SW480 (cell line): ENCODE measurements at regions not wholly inside any gene's neighbourhood (a gene's known extent, or its start where the extent isn't known, plus 50 kb on each side); places are given as distances from the start of the nearest gene placed in this dataset.

Experiments
- DNase-seq: peaks from one replicate; pipeline ENCODE4 v3.0.0-alpha.2; 2016; ENCODE audit warnings: low spot score

GRCh38 chr2:181380581-181380980 lies 76.6 kb upstream of the ITGA4 start:
- no peak for DNase-seq

- no peak for DNase-seq
Observed at GRCh38 chr2:181384923-181385322, 72.3 kb upstream of the ITGA4 start.

- DNase-seq: no peak
Observed at GRCh38 chr2:181389524-181389923, 67.7 kb upstream of the ITGA4 start.

GRCh38 chr2:181393472-181393871 lies 63.7 kb upstream of the ITGA4 start:
- DNase-seq: peak; percentile 46

- no peak for DNase-seq
Observed at GRCh38 chr2:181394741-181395437, 62.3 kb upstream of the ITGA4 start.

GRCh38 chr2:181395851-181396250 lies 61.3 kb upstream of the ITGA4 start:
- no peak for DNase-seq

GRCh38 chr2:181396256-181397123 lies 60.7 kb upstream of the ITGA4 start:
- DNase-seq: no peak

GRCh38 chr2:181397331-181397730 lies 59.9 kb upstream of the ITGA4 start:
- DNase-seq: no peak

- no peak for DNase-seq
Observed at GRCh38 chr2:181398000-181398399, 59.2 kb upstream of the ITGA4 start.

- no peak for DNase-seq
Observed at GRCh38 chr2:181399027-181399426, 58.2 kb upstream of the ITGA4 start.

- DNase-seq: no peak
Observed at GRCh38 chr2:181404472-181404871, 52.7 kb upstream of the ITGA4 start.

- no peak for DNase-seq
Observed at GRCh38 chr2:181407171-181407570, 50.0 kb upstream of the ITGA4 start.
